A549 (cell line): ENCODE measurements at regions not wholly inside any gene's neighbourhood (a gene's known extent, or its start where the extent isn't known, plus 50 kb on each side); places are given as distances from the start of the nearest gene placed in this dataset.

Source experiments
- ATAC-seq, 2 experiments: fragments of 200-7000 bp in 1 of 2; fragments of >200 bp in 1 of 2; cut with Nextera tagmentation in 1 of 2; cut with Tn5 transposase in 1 of 2; 3 replicates each; pipeline versions ENCODE4 v1.8.0 to v1.9.1; 2018 to 2020; ENCODE audit warnings: mild to moderate bottlenecking in 1 of 2, moderate library complexity in 1 of 2
- CTCF ChIA-PET: fragments of 300-600 bp; sonication (Branson Sonifier 250); formaldehyde crosslinking; extraction: SDS; loops from one replicate; lab custom pipeline; 2021; ENCODE audit warnings: antibody characterized with exemption, inconsistent platforms; lab: Yijun Ruan, JAX
- POLR2A ChIA-PET: fragments of 350-600 bp; formaldehyde crosslinking; extraction: SDS; loops from one replicate; lab custom pipeline; 2021; ENCODE audit warnings: antibody characterized with exemption, inconsistent platforms; lab: Yijun Ruan, JAX
- DNase-seq, 2 experiments: peaks; one replicate each; pipeline versions ENCODE4 v3.0.0 to v3.0.0-alpha.2; 2011 to 2016; ENCODE audit warnings: low read depth in 1 of 2, low spot score in 1 of 2
- FAIRE-seq: peaks from 2 replicates; lab custom pipeline; 2011; peaks lifted over from hg19 to GRCh38; lab: Jason Lieb, UNC
- H3K27ac ChIP-seq, 2 experiments: fragments of >200 bp; sonication (Bioruptor Twin); formaldehyde crosslinking; 3 replicates each; pipeline ENCODE4 v1.5.1; 2016 to 2017
- H3K4me1 ChIP-seq: fragments of >200 bp; sonication (Bioruptor Twin); formaldehyde crosslinking; 3 replicates; pipeline ENCODE4 v1.6.1; 2016
- H3K4me2 ChIP-seq: fragments of >200 bp; sonication (Bioruptor Twin); formaldehyde crosslinking; 3 replicates; pipeline ENCODE4 v1.6.1; 2016
- H3K4me3 ChIP-seq: fragments of >200 bp; sonication (Bioruptor Twin); formaldehyde crosslinking; 3 replicates; pipeline ENCODE4 v1.5.1; 2016
- H3K9me3 ChIP-seq: fragments of >200 bp; sonication (Bioruptor Twin); formaldehyde crosslinking; 3 replicates; pipeline ENCODE4 v1.6.1; 2016
- ATOH8 ChIP-seq: fragments of 250-450 bp; sonication (Bioruptor Pico); IDR thresholded peaks from 2 replicates; pipeline ENCODE4 v1.5.0; 2020; ENCODE audit warnings: low read depth, mild to moderate bottlenecking, moderate library complexity
- BCL3 ChIP-seq: fragments of >200 bp; sonication (Bioruptor Twin); formaldehyde crosslinking; IDR thresholded peaks from 3 replicates; pipeline ENCODE4 v1.6.1; 2016
- CHD2 ChIP-seq: fragments of 150-350 bp; IDR thresholded peaks from 2 replicates; pipeline ENCODE4 v1.6.1; 2014; ENCODE audit warnings: low read length; ENCODE audit not compliant: partially characterized antibody
- CHD4 ChIP-seq: fragments of 200-600 bp; sonication (generic); IDR thresholded peaks from 2 replicates; pipeline ENCODE4 v1.6.1; 2016; ENCODE audit warnings: antibody characterized with exemption, mild to moderate bottlenecking, borderline replicate concordance
- EHMT2 ChIP-seq: fragments of 200-600 bp; sonication (generic); IDR thresholded peaks from 2 replicates; pipeline ENCODE4 v1.6.1; 2016; ENCODE audit warnings: antibody characterized with exemption, low read depth, mild to moderate bottlenecking, moderate library complexity
- ELK1 ChIP-seq: fragments of 150-350 bp; IDR thresholded peaks from 2 replicates; pipeline ENCODE4 v1.6.1; 2014; ENCODE audit warnings: low read depth, mild to moderate bottlenecking, low read length
- EP300 ChIP-seq, 2 experiments: fragments of >200 bp; sonication (Bioruptor Twin); formaldehyde crosslinking; IDR thresholded peaks; 2 replicates in 1 of 2; 3 replicates in 1 of 2; pipeline ENCODE4 v1.6.1; 2016 to 2017
- FOSB ChIP-seq: fragments of 250-450 bp; sonication (Bioruptor Pico); IDR thresholded peaks from 2 replicates; pipeline ENCODE4 v1.5.0; 2020; ENCODE audit warnings: mild to moderate bottlenecking, moderate library complexity
- HMGXB4 ChIP-seq: fragments of 250-450 bp; sonication (Bioruptor Pico); IDR thresholded peaks from 2 replicates; pipeline ENCODE4 v1.5.0; 2021; ENCODE audit warnings: mild to moderate bottlenecking, moderate library complexity, borderline replicate concordance
- KDM5A ChIP-seq: fragments of 200-600 bp; sonication (generic); IDR thresholded peaks from 2 replicates; pipeline ENCODE4 v1.6.1; 2016; ENCODE audit warnings: antibody characterized with exemption, mild to moderate bottlenecking
- MAX ChIP-seq: IDR thresholded peaks from 2 replicates; pipeline ENCODE4 v1.6.1; 2012
- NFE2L2 ChIP-seq: fragments of 150-350 bp; conservative IDR thresholded peaks from 2 replicates; pipeline ENCODE4 v1.6.1; 2014; ENCODE audit warnings: low read length
- NR3C1 ChIP-seq: fragments of >200 bp; sonication (Bioruptor Twin); formaldehyde crosslinking; IDR thresholded peaks from 3 replicates; pipeline ENCODE4 v1.6.1; 2017
- PBX3 ChIP-seq: IDR thresholded peaks from 2 replicates; pipeline ENCODE4 v1.6.1; 2012
- RAD21 ChIP-seq, 2 experiments: fragments of >200 bp in 1 of 2; sonication (Bioruptor Twin) in 1 of 2; formaldehyde crosslinking in 1 of 2; IDR thresholded peaks in 1 of 2; conservative IDR thresholded peaks in 1 of 2; 2 replicates in 1 of 2; 3 replicates in 1 of 2; pipeline ENCODE4 v1.6.1; 2012 to 2018; ENCODE audit warnings: inconsistent platforms in 1 of 2
- TFCP2L1 ChIP-seq: fragments of 250-450 bp; sonication (Bioruptor Pico); IDR thresholded peaks from 2 replicates; pipeline ENCODE4 v1.5.0; 2021; ENCODE audit warnings: mild to moderate bottlenecking
- ZC3H11A ChIP-seq: fragments of 450-650 bp; IDR thresholded peaks from 2 replicates; pipeline ENCODE4 v1.6.1; 2014; ENCODE audit warnings: antibody characterized with exemption, mild to moderate bottlenecking
- ZFP36 ChIP-seq: fragments of 450-650 bp; IDR thresholded peaks from 2 replicates; pipeline ENCODE4 v1.6.1; 2014; ENCODE audit warnings: borderline replicate concordance; ENCODE audit not compliant: partially characterized antibody
- ZNF302 ChIP-seq: fragments of 250-450 bp; sonication (Bioruptor Pico); IDR thresholded peaks from 2 replicates; pipeline ENCODE4 v1.9.0; 2021; ENCODE audit warnings: inconsistent platforms, mild to moderate bottlenecking, moderate library complexity
- WGBS: methylation state at CpG from one replicate; pipeline ENCODE4 v1.1.6; 2017; ENCODE audit errors: missing lambda C conversion rate; 5-methylcytosine and 5-hydroxymethylcytosine counted together

GRCh38 chr12:43120150-43120549 lies 431.9 kb downstream of the ADAMTS20 start:
- ATAC-seq (no peak), FAIRE-seq (peak; percentile 84), DNase-seq (no peak)
- H3K9me3 ChIP-seq, result no peaks in the 10 kb centered on the region
- H3K4me3 ChIP-seq, result no peak overlapping the region
- H3K4me2 ChIP-seq, result no peak overlapping the region
- H3K27ac ChIP-seq, result no peak overlapping the region
- ChIA-PET CTCF (interaction anchor here (0.7 kb wide), 1 partner anchor 583 kb away, joined by 3 read pairs; no protein-coding TSS in a partner anchor), POLR2A (no interaction called here)
- no peaks in the 10 kb centered on the region for H3K4me1 ChIP-seq
- TF ChIP-seq ZNF302 (no peak), ZC3H11A (no peak), CHD2 (no peak), ELK1 (no peak), NFE2L2 (no peak), KDM5A (no peak), FOSB (no peak), ATOH8 (CRISPR knock-in tag) (no peak), RAD21 (conservative IDR thresholded peaks at IDR 0.05 in 1 of 2, IDR thresholded peaks at IDR 0.05 in 1 of 2) (no peak)
- 19% methylated on average over 1 of the region's 1 CpG for WGBS

- Histone ChIP-seq H3K4me3 (no peak overlapping the region), H3K27ac (no peak overlapping the region), H3K4me2 (no peak overlapping the region), H3K9me3 (no peaks in the 10 kb centered on the region), H3K4me1 (no peaks in the 10 kb centered on the region)
- ChIA-PET POLR2A (no interaction called here), CTCF (no interaction called here)
- DNase-seq (no peak), ATAC-seq (no peak), FAIRE-seq (no peak)
- no peak for TF ChIP-seq ZFP36
- TF ChIP-seq PBX3, result no peak
These were observed 433.1 kb downstream of the ADAMTS20 start for GRCh38 chr12:43118881-43119280.

GRCh38 chr12:43118234-43118633 lies 433.8 kb downstream of the ADAMTS20 start:
- Histone ChIP-seq H3K9me3 (no peaks in the 10 kb centered on the region), H3K4me2 (no peak overlapping the region), H3K27ac (no peak overlapping the region), H3K4me3 (no peak overlapping the region), H3K4me1 (no peaks in the 10 kb centered on the region)
- CTCF ChIA-PET, result no interaction called here
- DNase-seq (no peak), FAIRE-seq (no peak), ATAC-seq (no peak)
- POLR2A ChIA-PET, result no interaction called here
- TF ChIP-seq MAX (no peak), NR3C1 (no peak), KDM5A (no peak), BCL3 (no peak), CHD4 (no peak), NFE2L2 (no peak), EHMT2 (no peak), TFCP2L1 (no peak), HMGXB4 (CRISPR knock-in tag) (no peak), EP300 (IDR thresholded peaks at IDR 0.05) (no peak), CHD2 (no peak), ZC3H11A (no peak)
